ENCODE measurements at regions not wholly inside any gene's neighbourhood (a gene's known extent, or its start where the extent isn't known, plus 50 kb on each side); places are given as distances from the start of the nearest gene placed in this dataset.

GRCh38 chr20:11051136-11051535 lies 377.3 kb upstream of the JAG1 start:
- TF ChIP-seq, protein P1, sequence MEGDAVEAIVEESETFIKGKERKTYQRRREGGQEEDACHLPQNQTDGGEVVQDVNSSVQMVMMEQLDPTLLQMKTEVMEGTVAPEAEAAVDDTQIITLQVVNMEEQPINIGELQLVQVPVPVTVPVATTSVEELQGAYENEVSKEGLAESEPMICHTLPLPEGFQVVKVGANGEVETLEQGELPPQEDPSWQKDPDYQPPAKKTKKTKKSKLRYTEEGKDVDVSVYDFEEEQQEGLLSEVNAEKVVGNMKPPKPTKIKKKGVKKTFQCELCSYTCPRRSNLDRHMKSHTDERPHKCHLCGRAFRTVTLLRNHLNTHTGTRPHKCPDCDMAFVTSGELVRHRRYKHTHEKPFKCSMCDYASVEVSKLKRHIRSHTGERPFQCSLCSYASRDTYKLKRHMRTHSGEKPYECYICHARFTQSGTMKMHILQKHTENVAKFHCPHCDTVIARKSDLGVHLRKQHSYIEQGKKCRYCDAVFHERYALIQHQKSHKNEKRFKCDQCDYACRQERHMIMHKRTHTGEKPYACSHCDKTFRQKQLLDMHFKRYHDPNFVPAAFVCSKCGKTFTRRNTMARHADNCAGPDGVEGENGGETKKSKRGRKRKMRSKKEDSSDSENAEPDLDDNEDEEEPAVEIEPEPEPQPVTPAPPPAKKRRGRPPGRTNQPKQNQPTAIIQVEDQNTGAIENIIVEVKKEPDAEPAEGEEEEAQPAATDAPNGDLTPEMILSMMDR (IDR thresholded peaks at IDR 0.05), result no peak
- intact Hi-C loops (cut with DNase I; ENCODE audit: low total_unique reads), result no loop called here
- H3K36me3 ChIP-seq, result no peaks in the 10 kb centered on the region
- peaks cover 0 to 17% (median 0%) of the 10 kb centered on the region in 4 donors for H3K4me1 ChIP-seq
- no peak overlapping the region for H3K4me3 ChIP-seq
- H3K9me3 ChIP-seq, result no peaks in the 10 kb centered on the region
- no peak for DNase-seq
- no peak overlapping the region for H3K27ac ChIP-seq
- H3K27me3 ChIP-seq, result no peaks in the 10 kb centered on the region

DNA sequence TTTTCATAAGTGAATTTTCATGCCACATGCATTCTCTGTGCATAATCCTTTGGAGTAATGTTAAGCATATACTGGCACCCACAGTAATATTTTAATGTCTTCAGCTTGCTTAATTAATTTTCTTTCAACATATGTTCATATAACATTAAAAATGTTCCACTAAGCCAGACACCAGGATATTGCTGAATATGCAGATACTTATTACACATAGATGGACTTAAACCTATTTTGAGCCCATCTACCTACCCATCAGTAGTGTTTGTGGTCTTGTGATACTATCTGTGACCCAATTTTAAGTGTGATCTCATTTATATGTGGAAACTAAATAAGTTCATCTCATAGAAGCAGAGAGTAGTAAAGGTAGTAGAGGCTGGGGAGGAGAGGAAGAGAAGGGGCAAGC lies 379.5 kb upstream of the JAG1 start:
- intact Hi-C loops (cut with DNase I; ENCODE audit: low total_unique reads), result no loop called here
- H3K36me3 ChIP-seq, result no peaks in the 10 kb centered on the region
- no peak for DNase-seq
- H3K9me3 ChIP-seq, result no peaks in the 10 kb centered on the region
- TF ChIP-seq, protein P1 (IDR thresholded peaks at IDR 0.05), result no peak
- H3K27me3 ChIP-seq, result no peaks in the 10 kb centered on the region
- H3K4me1 ChIP-seq, result peaks cover 0 to 35% (median 3%) of the 10 kb centered on the region in 4 donors
- H3K4me3 ChIP-seq, result no peak overlapping the region
- no peak overlapping the region for H3K27ac ChIP-seq

DNA sequence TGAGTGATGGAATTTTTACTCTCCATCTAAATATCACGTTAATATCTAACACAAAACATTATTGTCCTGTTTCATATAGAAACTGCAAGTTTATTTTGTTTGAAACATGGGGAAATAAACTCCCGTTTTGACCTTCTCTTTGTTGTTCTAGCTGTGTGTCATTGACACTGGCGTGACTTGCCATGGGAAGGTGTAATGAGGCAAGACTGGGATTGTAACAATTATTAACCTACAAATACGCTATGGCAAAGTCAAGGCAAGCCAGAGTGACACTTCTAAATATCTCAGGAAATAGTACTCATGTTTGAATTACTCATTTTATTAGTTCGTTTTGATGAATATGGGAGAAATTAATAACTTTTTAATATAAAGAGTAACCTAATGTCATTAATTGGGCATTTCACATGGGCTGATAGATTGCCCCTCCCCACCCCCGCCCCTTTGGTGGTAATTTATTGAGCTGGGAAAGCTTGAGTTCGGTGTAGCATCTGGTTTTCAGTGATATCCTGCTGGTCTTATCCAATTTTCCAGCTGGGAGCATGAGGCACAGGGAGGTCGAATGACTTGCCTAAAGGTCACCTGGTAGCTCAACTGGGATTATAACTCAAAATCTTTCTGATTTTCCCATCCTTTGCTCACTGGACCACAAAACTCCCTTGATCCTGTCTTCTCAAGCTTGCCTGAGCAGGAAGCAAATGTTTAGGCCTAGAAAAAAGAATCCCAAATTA lies 380.6 kb upstream of the JAG1 start:
- no peaks in the 10 kb centered on the region for H3K36me3 ChIP-seq
- TF ChIP-seq, protein P1 (IDR thresholded peaks at IDR 0.05), result no peak
- H3K9me3 ChIP-seq, result no peaks in the 10 kb centered on the region
- peaks cover 0 to 35% (median 3%) of the 10 kb centered on the region in 4 donors for H3K4me1 ChIP-seq
- H3K27me3 ChIP-seq, result no peaks in the 10 kb centered on the region
- no peak overlapping the region for H3K4me3 ChIP-seq
- intact Hi-C loops (cut with DNase I; ENCODE audit: low total_unique reads), result no loop called here
- H3K27ac ChIP-seq, result no peak overlapping the region
- no peak for DNase-seq

- Histone ChIP-seq H3K4me1 (peaks cover 0 to 19% (median 3%) of the 10 kb centered on the region in 4 donors), H3K27me3 (no peaks in the 10 kb centered on the region), H3K9me3 (no peaks in the 10 kb centered on the region), H3K4me3 (no peak overlapping the region), H3K36me3 (no peaks in the 10 kb centered on the region), H3K27ac (peak overlapping the region in 1 of 2 donors; percentile 4)
- intact Hi-C loops (cut with DNase I; ENCODE audit: low total_unique reads), result no loop called here
- TF ChIP-seq, protein P1 (IDR thresholded peaks at IDR 0.05), result no peak
- DNase-seq, result no peak
Measured at GRCh38 chr20:11056414-11056813, 382.6 kb upstream of the JAG1 start.

DNA sequence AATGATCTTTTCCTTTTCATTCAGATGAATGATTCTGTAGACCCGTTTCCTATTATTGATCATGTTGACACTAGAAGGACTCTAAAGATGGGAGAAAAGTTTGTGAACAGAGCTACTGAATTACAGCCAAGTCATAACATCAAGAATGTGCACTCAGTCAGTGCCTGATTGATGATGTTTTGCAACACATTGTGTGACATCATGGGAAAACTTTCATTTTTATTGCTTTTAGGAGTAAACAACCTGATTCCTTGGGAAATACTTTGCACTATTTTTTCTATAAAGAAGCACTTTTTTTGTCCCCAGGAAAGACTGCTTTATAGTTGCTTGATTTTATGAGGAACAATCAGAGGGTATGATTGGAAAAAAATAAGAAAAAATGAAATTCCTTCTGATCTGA lies 383.8 kb upstream of the JAG1 start:
- TF ChIP-seq, protein P1 (IDR thresholded peaks at IDR 0.05), result no peak
- no peaks in the 10 kb centered on the region for H3K9me3 ChIP-seq
- H3K27me3 ChIP-seq, result no peaks in the 10 kb centered on the region
- H3K4me3 ChIP-seq, result no peak overlapping the region
- intact Hi-C loops (cut with DNase I; ENCODE audit: low total_unique reads), result no loop called here
- peaks cover 0 to 18% (median 3%) of the 10 kb centered on the region in 4 donors for H3K4me1 ChIP-seq
- peak overlapping the region; percentile 40 to 58 for H3K27ac ChIP-seq
- H3K36me3 ChIP-seq, result no peaks in the 10 kb centered on the region
- DNase-seq, result no peak

Measured in tibial artery (tissue), 4 donors.